ENCODE measurements at regions not wholly inside any gene's neighbourhood (a gene's known extent, or its start where the extent isn't known, plus 50 kb on each side); places are given as distances from the start of the nearest gene placed in this dataset.
"Not testable (repeated sequence)": the region's sequence is repeated elsewhere in the genome, so short reads cannot be mapped to it uniquely, and the experiment has no call there.

DNA sequence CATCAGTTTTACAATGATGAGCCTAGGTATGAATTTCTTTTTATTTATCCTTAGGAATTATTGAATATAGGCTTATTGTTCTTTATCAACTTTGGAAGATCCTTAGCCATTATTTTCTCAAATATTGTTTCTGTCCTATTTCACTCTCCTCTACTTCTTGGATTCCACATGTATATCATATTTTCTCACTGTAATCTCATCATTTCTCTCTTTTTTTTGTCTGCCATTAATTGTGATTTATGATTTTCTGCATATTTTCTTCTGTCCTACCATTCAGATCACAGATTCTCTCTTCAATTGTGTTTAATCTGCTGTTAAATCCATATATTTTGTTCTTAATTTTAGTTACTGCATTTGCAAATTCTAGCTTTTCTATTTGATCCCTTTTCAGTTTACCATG lies 139.8 kb downstream of the ARRDC3 start:
- Histone ChIP-seq H3K4me1 (no peaks in the 10 kb centered on the region), H3K36me3 (no peaks in the 10 kb centered on the region), H3K9me3 (no peaks in the 10 kb centered on the region), H3K27ac (no peak overlapping the region), H3K4me3 (no peak overlapping the region), H3K27me3 (no peaks in the 10 kb centered on the region)
- no peak for TF ChIP-seq POLR2A (IDR thresholded peaks at IDR 0.05)
- TF ChIP-seq, protein P1, sequence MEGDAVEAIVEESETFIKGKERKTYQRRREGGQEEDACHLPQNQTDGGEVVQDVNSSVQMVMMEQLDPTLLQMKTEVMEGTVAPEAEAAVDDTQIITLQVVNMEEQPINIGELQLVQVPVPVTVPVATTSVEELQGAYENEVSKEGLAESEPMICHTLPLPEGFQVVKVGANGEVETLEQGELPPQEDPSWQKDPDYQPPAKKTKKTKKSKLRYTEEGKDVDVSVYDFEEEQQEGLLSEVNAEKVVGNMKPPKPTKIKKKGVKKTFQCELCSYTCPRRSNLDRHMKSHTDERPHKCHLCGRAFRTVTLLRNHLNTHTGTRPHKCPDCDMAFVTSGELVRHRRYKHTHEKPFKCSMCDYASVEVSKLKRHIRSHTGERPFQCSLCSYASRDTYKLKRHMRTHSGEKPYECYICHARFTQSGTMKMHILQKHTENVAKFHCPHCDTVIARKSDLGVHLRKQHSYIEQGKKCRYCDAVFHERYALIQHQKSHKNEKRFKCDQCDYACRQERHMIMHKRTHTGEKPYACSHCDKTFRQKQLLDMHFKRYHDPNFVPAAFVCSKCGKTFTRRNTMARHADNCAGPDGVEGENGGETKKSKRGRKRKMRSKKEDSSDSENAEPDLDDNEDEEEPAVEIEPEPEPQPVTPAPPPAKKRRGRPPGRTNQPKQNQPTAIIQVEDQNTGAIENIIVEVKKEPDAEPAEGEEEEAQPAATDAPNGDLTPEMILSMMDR (IDR thresholded peaks at IDR 0.05) = no peak
- no peak for DNase-seq

DNA sequence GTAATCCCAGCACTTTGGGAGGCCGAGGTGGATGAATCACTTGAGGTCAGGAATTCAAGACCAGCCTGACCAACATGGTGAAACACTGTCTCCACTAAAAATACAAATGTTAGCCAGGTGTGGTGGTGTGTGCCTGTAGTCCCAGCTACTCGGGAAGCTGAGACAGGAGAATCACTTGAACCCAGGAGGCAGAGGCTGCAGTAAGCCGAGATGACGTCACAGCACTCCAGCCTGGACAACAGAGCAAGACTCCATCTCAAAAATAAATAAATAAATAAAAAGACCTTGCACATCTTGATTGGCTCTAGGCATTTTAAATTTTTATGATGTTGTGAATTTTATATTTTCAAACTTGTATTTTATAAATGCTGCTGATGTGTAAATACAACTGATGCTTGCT lies 141.7 kb downstream of the ARRDC3 start:
- H3K4me3 ChIP-seq, H3K4me1 ChIP-seq, H3K27me3 ChIP-seq, DNase-seq, H3K36me3 ChIP-seq, H3K9me3 ChIP-seq, H3K27ac ChIP-seq: not testable (repeated sequence)

DNA sequence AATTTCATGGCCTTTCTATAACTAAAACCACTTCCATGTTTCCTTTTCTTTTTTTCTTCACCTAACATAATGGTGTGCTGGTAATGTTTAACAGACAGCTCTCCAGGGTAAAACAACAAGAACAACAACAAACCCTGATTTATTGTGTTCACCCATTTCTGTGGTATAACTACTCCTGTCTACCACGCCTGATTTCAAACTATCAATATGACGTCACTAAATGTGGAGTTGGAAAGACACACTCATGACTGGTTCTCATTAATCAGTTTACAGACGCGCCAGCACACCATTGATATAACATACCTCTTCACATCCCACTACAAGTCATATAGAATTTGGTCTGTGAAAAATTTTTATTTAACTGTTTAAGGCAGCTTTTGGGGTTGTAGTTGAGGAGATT lies 142.9 kb downstream of the ARRDC3 start:
- no peaks in the 10 kb centered on the region for H3K27me3 ChIP-seq
- H3K36me3 ChIP-seq = no peaks in the 10 kb centered on the region
- no peaks in the 10 kb centered on the region for H3K9me3 ChIP-seq
- no peak for DNase-seq
- H3K4me1 ChIP-seq = no peaks in the 10 kb centered on the region
- TF ChIP-seq POLR2A (IDR thresholded peaks at IDR 0.05) = no peak
- TF ChIP-seq, protein P1 (IDR thresholded peaks at IDR 0.05) = no peak
- H3K4me3 ChIP-seq = no peak overlapping the region
- no peak overlapping the region for H3K27ac ChIP-seq

DNA sequence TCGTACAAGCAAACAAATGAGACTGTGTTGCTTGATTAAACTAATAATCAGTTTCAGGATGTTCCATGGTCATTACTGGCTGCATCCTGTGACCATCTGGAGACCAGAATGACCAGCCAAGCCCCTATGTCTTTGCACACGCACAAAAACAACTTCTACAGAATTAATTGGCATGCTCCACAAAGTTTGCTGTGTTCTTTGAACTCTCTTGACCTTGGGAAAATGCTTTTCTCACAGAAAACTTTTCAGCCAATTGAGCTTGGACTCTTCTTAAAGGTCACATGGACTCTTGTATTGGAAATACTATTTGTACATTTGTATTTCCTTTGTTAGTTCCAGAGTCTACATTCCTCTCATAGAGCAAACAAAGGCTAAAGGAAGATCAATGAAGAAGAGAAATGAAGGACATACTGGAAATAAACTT lies 147.8 kb downstream of the ARRDC3 start:
- no peak for TF ChIP-seq POLR2A (IDR thresholded peaks at IDR 0.05)
- TF ChIP-seq, protein P1 (IDR thresholded peaks at IDR 0.05) = no peak
- no peaks in the 10 kb centered on the region for H3K4me1 ChIP-seq
- no peak for DNase-seq
- no peak overlapping the region for H3K4me3 ChIP-seq
- H3K27me3 ChIP-seq = no peaks in the 10 kb centered on the region
- H3K36me3 ChIP-seq = no peaks in the 10 kb centered on the region
- H3K27ac ChIP-seq = no peak overlapping the region
- no peaks in the 10 kb centered on the region for H3K9me3 ChIP-seq

DNA sequence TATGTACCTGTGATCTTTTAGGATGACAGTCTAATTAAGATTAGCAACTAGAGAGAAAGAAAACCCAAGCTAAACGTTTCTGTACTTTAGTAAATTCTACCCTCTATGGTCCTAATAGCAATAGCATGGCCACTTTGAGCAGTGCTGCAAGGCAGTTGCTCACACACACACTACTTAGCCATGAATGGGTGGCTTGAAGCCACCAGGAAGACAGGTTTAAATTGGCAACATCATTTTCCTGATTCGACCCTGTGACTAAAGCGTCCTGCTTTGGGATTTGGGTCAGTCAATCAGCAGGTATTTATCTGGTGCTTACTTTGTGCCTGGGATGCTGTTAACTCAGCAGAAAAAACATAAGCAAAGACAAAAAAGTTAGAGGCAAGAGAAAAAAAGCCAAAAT lies 150.6 kb downstream of the ARRDC3 start:
- Histone ChIP-seq H3K9me3 (no peaks in the 10 kb centered on the region), H3K27ac (no peak overlapping the region), H3K27me3 (no peaks in the 10 kb centered on the region), H3K4me3 (no peak overlapping the region), H3K4me1 (no peaks in the 10 kb centered on the region), H3K36me3 (no peaks in the 10 kb centered on the region)
- no peak for TF ChIP-seq POLR2A (IDR thresholded peaks at IDR 0.05)
- no peak for DNase-seq

DNA sequence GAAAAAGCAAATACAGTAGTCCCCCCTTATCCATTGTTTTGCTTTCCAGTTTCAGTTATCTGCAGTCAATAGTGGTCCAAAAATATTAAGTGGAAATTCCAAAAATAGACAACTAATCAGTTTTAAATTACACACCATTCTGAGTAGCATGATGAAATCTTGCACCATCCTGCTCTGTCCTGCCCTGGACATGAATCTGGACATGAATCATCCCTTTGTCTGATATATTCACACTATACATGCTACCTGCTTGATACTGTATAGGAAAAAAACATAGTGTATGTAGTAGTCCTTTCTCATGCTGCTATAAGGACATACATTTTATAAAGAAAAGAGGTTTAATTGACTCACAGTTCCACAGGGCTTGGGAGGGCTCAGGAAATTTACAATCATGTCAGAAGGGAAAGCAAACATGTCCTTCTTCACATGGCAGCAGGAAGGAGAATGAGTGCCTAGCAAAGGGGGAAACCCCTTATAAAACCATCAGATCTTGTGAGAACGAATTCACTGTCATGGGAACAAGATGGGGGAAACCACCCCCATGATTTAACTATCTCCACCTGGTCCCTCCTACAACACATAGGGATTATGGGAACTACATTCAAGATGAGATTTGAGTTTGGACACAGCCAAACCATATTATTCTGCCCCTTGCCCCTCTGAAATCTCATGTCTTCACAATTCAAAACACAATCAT lies 153.9 kb downstream of the ARRDC3 start:
- no peak overlapping the region for H3K4me3 ChIP-seq
- no peaks in the 10 kb centered on the region for H3K4me1 ChIP-seq
- no peaks in the 10 kb centered on the region for H3K27me3 ChIP-seq
- TF ChIP-seq POLR2A (IDR thresholded peaks at IDR 0.05) = no peak
- TF ChIP-seq, protein P1 (IDR thresholded peaks at IDR 0.05) = no peak
- no peaks in the 10 kb centered on the region for H3K9me3 ChIP-seq
- no peaks in the 10 kb centered on the region for H3K36me3 ChIP-seq
- DNase-seq = no peak
- H3K27ac ChIP-seq = no peak overlapping the region

DNA sequence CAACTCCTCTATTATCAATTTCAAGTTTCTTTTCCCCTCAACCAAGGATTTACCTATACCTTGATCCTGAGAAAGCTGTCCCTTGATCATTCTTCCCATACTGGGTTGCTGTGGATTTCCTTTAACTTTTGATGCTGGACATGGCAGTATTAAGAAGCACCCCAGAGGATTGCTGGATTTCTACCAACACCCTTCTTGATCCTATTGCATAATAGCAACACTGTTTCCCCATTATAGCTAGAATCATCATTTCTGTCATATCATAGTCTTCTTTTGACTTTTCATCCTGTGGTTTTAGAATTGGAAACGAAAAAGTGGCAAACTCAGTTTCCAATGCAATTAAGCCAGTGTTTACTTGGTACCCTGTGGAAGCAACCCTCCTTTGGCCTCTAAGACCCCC lies 154.9 kb downstream of the ARRDC3 start:
- TF ChIP-seq POLR2A (IDR thresholded peaks at IDR 0.05) = no peak
- TF ChIP-seq, protein P1 (IDR thresholded peaks at IDR 0.05) = no peak
- DNase-seq = no peak

More for the DNA sequence above, 154.9 kb downstream of the ARRDC3 start:
- Histone ChIP-seq H3K4me1 (no peaks in the 10 kb centered on the region), H3K36me3 (no peaks in the 10 kb centered on the region), H3K27ac (no peak overlapping the region), H3K4me3 (no peak overlapping the region), H3K9me3 (no peaks in the 10 kb centered on the region), H3K27me3 (no peaks in the 10 kb centered on the region)
